ENCODE measurements at regions not wholly inside any gene's neighbourhood (a gene's known extent, or its start where the extent isn't known, plus 50 kb on each side); places are given as distances from the start of the nearest gene placed in this dataset.
"Not testable (repeated sequence)": the region's sequence is repeated elsewhere in the genome, so short reads cannot be mapped to it uniquely, and the experiment has no call there.

DNA sequence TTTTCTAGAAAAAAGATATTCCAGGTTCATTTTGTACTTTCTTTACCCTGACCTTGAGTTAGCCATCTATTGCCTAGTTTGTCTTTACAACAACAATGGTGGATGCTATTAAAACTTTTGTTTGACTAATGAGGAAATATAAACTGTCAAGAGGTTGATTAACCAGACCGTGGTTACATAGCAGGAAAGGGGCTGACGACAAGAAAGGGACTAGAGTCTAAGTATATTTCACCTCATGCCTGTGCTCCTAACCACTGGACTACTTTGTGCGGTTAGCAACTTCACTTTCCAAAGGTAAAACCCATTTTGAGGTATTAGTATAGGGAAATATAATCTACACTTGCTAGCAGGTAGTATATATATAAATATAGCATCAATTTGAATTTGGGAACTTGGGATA lies 327.1 kb downstream of the SATB1 start:
- DNase-seq (ENCODE audit: extremely low read depth in 1 of 11, low read depth in 9 of 11, low spot score in 4 of 11): no peak

GRCh38 chr3:18097473-18097872 lies 327.7 kb downstream of the SATB1 start:
- no peak for DNase-seq (ENCODE audit: extremely low read depth in 1 of 11, low read depth in 9 of 11, low spot score in 4 of 11)

DNA sequence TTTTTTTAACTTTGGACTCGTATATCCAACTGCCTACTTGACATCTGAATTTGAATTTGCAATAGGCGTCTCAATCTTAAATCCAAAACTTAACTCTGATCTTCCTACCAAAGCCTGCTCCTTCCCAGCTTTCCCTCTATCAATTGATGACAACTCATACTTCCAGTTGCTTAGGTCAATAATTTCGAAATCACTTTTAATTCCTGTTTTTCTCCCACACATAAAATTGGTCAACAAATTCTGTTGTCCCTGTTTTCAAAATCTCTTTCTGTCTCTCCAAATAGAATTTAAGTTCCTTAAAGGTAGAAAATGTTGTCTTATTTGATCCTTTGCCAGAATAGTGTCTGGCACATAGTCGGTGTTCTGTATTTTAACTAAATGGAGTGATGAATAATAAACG lies 332.4 kb downstream of the SATB1 start:
- DNase-seq (ENCODE audit: extremely low read depth in 1 of 11, low read depth in 9 of 11, low spot score in 4 of 11): no peak

DNA sequence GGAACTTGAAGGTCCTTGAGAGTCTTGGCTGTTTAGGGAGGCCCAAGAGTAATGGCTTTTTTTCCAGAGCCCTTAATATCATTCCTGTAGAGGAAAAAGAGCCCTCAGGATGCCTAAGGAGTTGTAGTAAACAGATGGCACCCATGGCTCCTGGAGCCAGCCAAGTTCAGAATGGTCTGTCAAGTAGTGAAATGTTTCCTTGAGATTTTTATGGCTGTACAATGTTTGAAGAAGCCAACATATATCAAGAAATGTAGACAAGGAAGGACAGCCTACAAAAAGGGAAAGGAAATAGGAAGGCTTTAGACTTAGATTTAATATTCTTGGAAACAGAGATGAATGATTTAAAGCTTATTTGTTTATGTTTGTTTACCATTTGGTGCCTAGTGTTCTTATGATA lies 334.8 kb downstream of the SATB1 start:
- no peak for DNase-seq (ENCODE audit: extremely low read depth in 1 of 11, low read depth in 9 of 11, low spot score in 4 of 11)

- DNase-seq (ENCODE audit: extremely low read depth in 1 of 11, low read depth in 9 of 11, low spot score in 4 of 11): no peak
Measured at GRCh38 chr3:18087988-18088387, 337.2 kb downstream of the SATB1 start.

DNA sequence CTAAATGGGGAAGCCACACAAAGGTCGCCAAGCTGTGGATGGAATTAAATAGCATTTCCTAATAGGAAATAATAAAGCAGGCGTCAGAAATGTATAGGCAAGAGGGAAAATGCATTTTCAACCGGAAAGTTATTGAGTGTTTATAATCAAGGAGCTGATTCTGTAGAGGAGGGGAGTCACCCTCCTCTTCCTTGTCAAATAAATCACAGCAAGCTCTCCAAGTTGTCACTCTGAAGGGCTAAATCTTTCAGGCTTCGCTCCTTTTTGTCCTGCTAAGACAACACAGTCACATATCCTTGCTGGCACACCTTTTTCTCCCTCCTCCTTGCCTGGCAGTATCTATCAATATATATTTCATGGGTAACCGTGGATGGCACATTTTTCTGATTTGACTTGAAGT lies 338.4 kb downstream of the SATB1 start:
- no peak for DNase-seq (ENCODE audit: extremely low read depth in 1 of 11, low read depth in 9 of 11, low spot score in 4 of 11)

GRCh38 chr3:18086078-18086477 lies 339.1 kb downstream of the SATB1 start:
- DNase-seq (ENCODE audit: extremely low read depth in 1 of 11, low read depth in 9 of 11, low spot score in 4 of 11): no peak

GRCh38 chr3:18085429-18085828 lies 339.7 kb downstream of the SATB1 start:
- no peak for DNase-seq (ENCODE audit: extremely low read depth in 1 of 11, low read depth in 9 of 11, low spot score in 4 of 11)

DNA sequence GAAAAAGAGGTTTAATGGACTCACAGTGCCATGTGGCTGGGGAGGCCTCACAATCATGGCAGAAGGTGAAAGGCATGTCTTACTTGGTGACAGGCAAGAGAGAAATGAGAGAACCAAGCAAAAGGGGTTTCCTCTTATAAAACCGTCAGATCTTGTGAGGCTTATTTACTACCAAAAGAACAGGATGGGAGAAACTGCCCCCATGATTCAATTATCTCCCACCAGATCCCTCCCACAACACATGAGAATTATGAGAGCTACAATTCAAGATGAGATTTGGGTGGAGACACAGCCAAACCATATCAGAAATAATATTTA lies 340.8 kb upstream of the TBC1D5 start:
- DNase-seq (ENCODE audit: extremely low read depth in 1 of 11, low read depth in 9 of 11, low spot score in 4 of 11): not testable (repeated sequence)

DNA sequence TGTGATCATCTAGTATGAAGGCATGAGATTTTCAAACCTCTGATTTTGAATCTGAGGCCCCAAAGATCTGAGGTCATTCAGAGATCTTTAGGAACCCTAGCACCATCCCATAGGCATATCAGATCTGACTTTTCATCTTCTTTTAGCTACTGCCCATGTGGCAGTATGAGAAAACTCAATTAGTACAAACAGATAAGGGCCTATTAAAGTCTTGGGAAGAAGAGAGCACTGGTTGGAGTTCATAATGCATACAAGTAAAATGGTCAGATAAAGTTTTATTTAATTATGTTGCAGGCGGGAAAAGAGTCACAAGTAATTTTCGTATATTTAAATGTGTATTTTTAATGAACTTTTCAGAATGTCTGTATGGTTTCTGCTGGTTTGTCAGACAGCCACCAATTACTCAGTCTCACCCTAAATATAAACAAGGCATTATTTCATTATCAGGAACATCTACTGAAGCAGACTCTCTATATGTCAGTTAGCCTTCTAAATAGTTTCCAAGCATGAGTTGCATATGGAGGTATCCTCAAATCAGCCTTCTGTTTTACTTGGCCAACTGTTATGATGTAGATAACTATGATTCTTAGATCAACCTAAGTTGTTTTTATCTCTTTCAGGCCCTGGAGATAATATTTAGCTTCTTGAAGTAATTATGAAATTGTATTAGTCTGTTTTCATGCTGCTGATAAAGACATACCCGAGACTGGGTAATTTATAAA lies 340.3 kb upstream of the TBC1D5 start:
- no peak for DNase-seq (ENCODE audit: extremely low read depth in 1 of 11, low read depth in 9 of 11, low spot score in 4 of 11)

GRCh38 chr3:18080198-18080689 lies 337.8 kb upstream of the TBC1D5 start:
- DNase-seq (ENCODE audit: extremely low read depth in 1 of 11, low read depth in 9 of 11, low spot score in 4 of 11): no peak

DNA sequence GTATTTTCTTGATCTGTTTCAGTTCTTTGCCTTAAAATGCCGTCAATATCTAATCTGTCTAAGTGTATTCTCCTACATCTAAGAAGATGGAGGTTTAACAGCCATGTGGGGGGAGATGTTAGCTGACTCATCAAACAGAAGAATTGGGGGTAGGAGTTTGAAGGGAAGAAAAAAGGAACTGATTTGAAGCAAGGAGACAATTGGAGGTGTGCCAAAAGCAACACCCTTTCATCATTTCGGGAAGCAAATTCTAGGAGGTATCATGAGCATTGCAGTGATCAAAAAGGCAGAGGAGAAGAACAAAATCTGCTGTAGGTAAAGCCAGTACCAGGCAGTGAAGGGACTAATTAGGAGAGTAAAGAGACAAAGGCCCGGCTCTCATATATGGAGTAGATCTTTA lies 337.3 kb upstream of the TBC1D5 start:
- DNase-seq (ENCODE audit: extremely low read depth in 1 of 11, low read depth in 9 of 11, low spot score in 4 of 11): no peak

DNA sequence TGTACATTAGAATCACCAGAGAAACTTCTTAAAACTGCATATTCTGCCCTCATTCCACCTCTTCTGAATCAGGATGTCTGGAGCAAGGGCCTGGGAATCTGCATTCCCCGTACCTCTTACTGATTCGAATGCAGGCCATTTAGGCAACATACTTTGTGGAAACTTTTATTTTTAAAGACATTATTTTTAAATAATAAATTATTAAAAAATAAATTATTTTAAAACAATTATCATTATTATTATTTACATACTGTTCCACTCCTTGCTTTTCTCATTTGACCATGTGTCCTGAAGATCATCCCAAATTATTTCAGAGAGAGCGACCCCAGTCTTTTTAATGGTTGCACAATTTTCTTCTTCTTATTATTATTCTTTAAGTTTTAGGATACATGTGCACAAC lies 336.6 kb upstream of the TBC1D5 start:
- no peak for DNase-seq (ENCODE audit: extremely low read depth in 1 of 11, low read depth in 9 of 11, low spot score in 4 of 11)

DNA sequence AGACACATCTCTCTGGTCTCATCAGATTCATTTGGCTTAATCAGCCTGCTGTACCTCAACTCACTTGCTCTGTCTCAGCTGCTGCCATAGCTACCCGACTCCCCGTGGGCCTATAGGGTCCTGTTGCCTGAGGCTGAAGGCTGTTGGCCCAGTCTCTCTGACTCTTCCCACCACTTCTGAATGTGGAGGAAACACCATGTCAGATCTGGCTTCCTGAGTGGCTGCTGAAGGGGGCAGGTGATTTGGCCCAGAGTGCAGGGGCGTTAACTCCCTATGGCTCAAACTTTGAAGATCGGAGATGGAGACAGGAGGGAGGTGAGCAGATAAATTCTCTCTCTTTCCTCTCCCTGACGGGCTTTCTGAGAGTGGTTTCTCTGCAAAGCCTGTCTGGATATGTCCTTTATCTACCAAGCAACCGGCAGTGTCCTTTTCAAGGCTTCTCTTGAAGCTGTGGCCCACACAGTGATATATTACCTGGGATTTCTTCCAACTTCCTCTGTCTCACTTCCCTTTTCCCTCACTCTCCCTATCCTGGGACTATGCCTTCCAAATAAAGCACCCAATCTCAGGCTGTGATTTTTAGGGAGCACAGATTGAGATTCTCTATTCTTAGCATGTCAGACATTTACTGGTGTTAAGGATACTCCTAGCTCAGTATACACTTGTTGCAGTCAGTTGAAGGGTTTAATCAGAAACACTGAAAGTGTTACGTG lies 334.9 kb upstream of the TBC1D5 start:
- DNase-seq (ENCODE audit: extremely low read depth in 1 of 11, low read depth in 9 of 11, low spot score in 4 of 11): no peak

- DNase-seq (ENCODE audit: extremely low read depth in 1 of 11, low read depth in 9 of 11, low spot score in 4 of 11): no peak
Measured at GRCh38 chr3:18076301-18076700, 333.9 kb upstream of the TBC1D5 start.

DNA sequence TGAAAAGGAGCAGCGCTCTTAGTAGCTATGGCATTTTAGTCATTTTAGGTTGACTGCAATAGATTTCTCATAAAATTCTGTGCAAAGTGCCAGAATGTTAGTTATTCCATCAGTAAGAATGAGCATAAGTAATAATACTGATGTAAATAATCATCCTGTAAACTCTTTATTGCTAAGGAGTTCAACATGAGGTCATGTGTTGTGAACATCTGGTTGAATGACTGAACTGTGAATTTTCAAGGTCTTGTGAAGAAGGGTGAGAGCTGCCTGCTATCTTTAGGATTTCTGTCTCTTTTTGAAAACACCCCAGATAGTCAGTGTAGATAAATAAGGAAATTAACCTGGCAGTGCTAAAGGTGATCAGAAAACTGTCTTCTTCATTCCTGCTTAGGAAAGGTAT lies 333.4 kb upstream of the TBC1D5 start:
- no peak for DNase-seq (ENCODE audit: extremely low read depth in 1 of 11, low read depth in 9 of 11, low spot score in 4 of 11)

- no peak for DNase-seq (ENCODE audit: extremely low read depth in 1 of 11, low read depth in 9 of 11, low spot score in 4 of 11)
Measured at GRCh38 chr3:18071833-18072232, 329.4 kb upstream of the TBC1D5 start.

DNA sequence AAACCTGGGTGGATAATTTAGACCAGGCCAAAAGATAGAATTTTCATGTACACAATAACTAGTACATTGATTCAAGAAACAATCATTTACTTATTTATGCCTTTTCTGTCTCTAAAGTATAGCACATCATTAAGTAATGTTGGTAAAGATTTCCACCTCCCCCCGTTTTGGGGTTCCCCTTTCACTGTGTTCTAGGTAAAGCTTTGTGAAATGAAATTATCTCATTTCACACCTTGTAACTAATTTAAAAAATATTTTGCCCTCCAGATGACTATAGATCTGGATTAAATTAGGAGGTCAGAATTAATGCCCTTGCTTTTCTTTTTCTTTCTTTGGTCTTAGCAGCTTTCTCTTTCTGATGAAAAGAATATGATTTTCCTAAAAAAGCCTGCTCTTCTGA lies 328.5 kb upstream of the TBC1D5 start:
- no peak for DNase-seq (ENCODE audit: extremely low read depth in 1 of 11, low read depth in 9 of 11, low spot score in 4 of 11)

DNA sequence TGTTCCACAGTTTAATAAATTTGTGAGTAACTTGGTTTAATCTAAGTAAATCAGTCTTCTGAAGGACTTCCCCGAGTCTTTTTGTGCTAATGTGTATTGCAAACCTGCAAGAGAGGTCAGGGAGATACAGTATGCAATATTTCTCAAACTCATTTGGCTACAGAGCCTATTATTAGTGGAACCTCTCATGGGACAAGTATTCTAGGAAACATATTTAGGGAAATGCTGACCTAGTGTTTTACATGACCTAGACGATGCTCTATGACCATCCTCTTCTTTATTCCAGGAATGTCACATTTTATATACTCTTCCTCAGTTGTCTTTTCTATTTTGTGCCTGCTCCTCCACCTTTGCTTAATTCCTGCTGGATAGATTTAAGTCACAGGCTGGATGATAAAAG lies 327.8 kb upstream of the TBC1D5 start:
- DNase-seq (ENCODE audit: extremely low read depth in 1 of 11, low read depth in 9 of 11, low spot score in 4 of 11): no peak

DNA sequence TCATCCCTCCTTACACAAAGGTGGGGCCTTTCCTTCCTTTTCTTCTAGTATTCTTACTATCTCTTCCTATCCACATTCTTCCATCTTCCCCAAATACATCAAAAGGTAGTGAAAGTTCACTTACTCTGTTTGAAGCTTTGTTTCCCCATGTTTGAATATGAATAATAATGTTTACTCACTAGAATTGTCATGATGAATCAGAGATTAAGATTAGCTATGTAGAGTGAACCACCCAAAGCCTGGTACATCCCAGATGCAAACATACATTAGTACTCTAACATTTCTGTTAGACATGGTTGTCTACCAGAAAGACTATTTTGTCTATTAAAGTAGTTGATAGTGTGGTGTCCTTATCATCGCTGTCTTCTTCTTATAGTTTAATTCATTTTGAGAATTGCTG lies 327.1 kb upstream of the TBC1D5 start:
- DNase-seq (ENCODE audit: extremely low read depth in 1 of 11, low read depth in 9 of 11, low spot score in 4 of 11): no peak
